Ecto neural progenitor cell (in vitro differentiated cells): ENCODE measurements at regions not wholly inside any gene's neighbourhood (a gene's known extent, or its start where the extent isn't known, plus 50 kb on each side); places are given as distances from the start of the nearest gene placed in this dataset.
"Not testable (repeated sequence)": the region's sequence is repeated elsewhere in the genome, so short reads cannot be mapped to it uniquely, and the experiment has no call there.

Experiments
- DNase-seq: peaks from one replicate; pipeline ENCODE4 v3.0.0-alpha.2; 2018; ENCODE audit warnings: low spot score

DNA sequence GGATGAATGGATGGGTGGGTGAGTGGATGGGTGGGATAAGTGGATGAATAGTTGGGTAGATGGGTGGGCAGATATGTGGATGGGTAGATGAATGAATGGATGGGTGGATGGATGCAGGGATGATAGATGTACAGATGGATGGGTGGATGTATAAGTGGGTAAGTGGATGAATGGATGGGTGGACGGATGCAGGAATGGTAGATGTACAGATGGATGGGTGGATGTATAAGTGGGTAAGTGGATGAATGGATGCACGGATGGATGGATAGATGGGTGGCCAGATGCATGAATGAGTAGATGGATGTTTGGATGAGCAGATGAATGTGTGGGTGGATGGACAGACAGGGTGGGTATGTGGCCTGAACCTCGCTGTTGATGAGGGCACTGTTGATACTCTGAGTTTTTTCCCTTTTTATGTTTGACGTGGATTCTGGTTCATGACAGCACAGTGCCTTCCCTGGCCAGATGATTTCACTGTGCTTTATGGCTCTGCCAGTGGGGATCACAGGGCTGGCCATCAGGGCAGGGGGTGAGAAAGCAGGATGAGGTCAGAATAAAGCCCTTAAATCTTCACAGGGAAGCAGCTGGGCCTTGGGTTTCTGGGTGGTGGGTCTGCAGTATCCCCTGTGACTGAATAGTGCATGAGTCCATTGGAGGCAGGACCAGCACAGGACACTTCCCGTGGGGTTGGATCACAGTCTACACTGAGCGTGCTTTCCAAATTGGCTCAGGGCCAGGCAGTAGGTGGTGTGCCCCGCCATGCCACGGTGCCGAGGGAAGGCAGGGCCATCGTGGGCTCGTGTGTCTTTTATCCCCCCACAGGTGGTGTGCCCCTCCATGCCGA is 213.2 kb downstream of the BANP start:
- not testable (repeated sequence) for DNase-seq

DNA sequence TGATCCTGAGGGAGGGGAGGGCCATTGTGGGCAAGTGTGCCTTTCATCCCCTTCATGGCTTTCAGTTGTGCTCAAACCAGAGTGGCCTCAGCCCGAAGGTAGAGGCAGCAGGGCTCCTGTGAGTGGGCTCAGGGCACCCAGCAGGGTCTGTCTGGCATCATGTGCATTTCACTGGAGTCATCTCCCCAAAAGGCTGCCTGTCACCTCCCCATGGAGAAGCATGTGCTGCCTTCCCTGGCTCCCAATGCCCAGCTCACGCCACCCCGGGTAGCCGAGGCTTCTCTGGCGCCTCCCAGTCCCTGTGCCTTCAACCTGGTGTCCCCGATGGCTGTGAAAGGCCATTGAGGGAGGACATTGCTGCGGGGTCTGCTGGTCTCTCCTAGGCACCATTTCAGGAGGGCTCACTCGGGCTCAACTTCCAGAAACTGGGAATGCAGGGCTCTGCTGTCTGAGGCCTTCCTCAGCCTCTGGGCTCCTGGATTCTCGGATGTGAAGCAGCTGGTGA is 213.9 kb downstream of the BANP start:
- DNase-seq: not testable (repeated sequence)

DNA sequence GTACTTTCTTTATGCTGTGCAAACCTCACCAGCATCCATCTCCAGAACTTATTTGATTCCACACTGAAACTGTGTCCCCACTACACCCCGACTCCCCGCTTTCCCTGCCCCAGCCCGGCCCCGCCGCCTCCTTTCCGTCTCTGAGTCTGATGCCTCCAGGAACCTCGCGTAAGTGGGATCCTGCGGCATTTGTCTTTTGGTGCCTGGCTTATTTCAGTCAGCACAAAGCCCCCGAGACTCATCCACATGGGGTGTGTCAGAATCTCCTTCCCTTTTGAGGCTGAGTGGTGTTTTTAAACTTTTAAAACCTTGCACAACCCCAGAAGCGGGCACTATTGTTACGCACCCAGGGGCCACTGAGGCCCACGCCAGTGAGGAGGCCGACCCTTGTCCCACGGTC is 214.4 kb downstream of the BANP start:
- not testable (repeated sequence) for DNase-seq

DNA sequence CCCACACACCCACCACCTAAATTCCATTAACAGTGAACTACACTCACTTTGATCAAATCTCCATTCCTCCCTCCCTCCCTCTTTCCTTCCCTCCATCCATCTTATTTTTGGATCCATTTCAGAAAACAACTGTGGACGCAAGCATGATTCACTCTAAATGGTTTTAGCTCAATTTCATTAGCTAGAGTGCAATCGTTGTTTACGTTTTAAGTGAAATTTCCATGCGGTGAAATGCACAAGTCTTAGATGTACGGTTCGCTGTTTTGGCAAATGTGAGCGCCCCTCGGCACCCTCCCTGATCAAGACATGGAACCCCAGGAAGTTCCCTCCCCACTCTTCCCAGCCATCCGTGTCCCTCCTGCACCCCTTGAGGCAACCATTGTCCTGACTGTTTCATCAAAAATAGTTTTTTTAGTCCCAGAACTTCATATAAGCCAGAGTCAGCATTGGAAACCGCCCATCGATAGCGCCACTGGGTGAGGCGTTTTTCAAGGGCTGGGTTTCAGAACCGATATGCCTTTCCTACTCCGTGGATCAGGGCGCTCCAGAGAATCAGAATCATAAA is 215.1 kb downstream of the BANP start:
- not testable (repeated sequence) for DNase-seq

DNA sequence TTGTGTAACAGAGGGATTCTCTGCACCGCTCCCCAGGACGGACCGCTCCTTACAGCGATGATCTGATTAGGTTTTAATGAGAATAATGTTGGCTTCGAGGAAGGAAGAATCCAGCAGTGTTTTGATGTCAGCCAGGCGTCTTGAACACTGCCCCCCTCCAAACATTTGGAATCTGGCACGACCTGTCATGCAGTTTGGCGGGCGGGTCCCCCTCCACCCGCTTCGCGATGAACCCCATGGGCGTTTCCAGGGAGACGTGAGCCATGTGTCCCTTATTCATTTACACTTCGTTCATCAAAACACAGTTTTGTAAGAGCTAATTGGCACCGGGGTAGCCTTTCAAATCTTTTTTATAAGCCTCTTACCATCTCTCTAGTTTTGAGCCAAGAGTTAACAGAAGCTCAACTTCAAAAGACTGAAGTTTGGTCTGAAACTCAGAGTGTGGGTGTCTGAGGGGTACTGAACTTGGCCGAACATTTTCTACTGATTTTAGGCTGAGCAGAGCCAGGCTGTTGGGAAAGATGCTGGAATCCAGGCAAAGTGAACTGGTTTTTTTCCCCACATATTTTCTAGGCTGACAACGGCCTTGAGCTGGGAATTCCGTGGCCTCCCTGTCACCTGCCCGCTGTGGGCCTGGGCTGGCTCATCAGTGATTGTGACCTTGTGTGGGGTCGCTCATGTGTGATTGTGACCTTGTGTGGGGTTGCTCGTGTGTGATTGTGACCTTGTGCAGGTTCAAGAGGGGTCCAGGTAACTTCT is 214.8 kb upstream of the ZNF469 start:
- DNase-seq: not testable (repeated sequence)

DNA sequence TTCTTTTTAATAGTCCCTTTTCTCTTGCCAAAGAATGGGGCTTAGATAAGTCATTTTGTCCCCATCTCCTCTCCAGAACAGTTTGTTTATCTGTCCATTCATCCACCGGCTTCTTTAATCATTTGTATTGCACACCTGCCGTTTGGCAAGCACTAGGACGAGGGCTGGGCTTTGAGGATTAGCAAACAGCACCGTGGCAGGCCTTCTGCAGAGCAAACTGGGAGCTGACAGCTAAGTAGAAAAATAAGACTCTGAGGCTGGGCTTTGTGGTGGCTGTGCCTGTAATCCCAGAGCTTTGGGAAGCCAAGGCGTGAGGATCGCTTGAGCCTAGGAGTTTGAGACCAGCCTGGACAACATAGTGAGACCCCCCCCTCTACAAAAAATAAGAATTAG is 214.2 kb upstream of the ZNF469 start:
- DNase-seq: not testable (repeated sequence)

DNA sequence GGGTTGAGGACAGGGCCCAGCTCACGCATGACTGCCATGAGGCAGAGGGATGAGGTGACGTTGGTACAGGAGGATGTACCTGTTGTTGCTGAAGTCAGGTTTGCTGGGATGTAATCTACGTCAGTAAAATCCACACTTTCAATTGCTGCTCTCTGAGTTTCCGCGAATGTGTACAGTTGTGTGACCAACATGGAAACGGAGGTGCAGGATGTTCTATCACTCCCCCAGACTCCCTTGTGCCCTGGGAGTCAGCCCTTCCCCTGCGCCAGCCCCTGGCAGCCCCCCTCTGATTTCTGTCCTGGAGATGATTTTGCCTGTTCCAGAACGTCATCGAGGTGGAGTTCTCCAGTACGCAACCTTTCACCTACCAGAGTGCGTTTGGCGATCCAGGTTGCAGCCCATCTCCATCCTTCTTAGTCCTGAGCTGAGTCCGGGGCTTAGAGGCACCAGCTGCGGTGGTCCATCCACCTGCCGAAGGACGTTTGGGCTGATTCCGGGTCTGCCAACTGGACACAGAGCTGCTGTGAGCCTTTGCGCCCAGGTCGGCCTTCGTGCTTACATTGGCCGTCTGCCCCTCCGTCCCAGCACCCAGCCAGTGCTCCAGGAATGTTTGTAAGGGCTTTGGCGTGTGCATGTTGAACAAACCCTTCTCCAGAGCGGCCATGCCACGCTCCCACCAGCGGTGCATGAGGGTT is 213.5 kb upstream of the ZNF469 start:
- not testable (repeated sequence) for DNase-seq

DNA sequence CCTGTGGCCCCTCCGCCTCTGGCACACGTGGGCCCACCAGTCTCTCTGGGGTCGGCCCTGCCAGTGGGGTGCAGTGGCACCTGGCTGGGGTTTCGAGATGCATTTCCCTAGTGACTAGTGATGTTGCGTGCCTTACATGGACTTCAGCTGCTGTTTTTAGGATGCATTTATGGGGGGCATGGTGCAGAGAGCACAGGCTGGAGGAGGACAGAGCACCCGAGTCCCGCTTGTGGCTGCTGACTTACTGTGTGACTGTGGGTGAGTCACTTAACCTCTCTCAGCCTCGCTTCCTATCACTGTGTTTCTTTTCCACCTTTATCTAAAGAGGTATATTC is 213.0 kb upstream of the ZNF469 start:
- not testable (repeated sequence) for DNase-seq

DNA sequence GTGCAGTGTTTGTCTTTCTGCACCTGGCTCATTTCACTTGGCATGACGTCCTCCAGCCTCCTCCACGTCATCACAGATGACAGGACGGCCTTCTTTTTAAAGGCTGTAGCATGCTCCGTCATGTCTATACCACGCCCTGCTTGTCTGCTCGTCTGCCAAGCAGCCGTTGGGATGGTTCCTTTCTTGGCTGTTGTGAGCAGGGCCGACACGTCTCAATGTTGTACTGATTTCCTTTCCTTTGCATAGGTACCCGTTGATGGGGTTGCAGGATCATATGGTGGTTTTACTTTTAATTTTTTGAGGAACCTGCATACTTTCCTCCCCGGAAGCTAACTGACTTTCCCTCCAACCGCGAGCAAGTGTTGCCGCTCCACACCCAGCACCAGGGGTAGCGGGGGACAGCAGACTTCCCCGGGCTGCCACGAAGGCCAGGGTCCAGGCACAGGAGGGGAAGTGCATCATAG is 212.2 kb upstream of the ZNF469 start:
- DNase-seq: no peak

DNA sequence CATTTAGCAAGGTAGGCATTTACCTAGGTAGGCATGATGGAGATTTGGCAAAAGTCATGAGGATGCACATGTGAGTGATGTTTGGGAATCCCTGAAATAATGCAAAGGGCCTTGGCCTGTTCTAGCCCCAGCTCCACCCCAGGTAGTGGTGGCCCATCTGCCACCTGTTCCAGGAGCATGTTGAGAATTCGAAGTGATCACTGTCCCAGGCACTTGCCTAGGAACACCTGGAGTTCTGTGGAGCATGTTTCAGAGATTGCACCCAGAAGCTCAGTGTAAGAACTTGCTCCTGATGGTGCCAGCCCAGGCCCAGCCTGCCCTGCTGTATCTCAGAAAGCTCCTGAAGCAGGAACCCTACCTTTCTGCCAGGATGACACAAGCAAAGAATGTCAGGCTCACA is 211.6 kb upstream of the ZNF469 start:
- DNase-seq: not testable (repeated sequence)

DNA sequence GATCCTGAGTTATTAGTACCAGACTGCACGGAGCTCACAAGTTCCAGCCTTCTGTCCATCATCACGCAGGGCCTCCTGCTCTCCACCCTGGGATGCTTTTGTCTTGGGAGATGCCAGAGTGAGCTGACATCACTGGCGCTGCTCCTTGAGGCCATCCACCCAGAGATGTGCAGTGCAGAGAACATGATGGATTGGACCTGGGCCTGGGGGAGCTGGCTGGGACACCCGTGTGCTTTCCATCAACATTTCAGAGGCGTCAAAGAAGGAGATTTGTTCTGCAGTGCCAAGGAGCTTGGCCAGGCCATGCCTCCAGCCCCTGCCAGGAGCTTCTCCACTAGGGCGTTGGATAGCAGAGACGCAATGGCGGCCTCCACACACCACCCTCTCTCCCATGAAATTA is 206.6 kb upstream of the ZNF469 start:
- DNase-seq: not testable (repeated sequence)

DNA sequence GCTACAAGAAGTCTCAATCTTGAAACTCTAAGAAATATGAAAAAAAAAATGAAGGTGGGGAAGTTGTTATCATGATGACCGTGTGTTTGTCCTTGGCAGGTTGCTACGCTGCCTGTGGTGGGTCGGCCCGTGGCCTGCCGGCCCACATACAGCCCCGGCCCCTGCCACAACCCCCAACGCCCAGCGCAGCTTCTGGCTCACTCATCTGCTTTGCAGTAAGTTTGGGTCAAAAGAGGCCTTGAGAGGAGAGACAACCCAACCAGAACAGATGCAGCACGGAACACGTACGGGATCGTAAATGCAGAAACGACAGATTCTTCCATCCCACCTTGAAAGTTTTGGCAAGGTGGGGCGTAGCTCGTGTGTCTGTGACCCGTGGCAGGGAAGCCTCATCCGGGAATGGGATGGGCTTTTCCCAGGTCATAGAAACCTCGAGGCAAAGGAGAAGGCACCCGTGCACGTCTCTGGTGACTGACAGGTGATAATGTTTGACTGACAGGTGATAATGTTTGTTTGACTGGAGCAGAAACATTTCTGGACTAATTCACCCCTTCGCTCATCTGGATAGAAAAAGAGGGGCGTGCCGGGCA is 206.1 kb upstream of the ZNF469 start:
- DNase-seq: not testable (repeated sequence)

DNA sequence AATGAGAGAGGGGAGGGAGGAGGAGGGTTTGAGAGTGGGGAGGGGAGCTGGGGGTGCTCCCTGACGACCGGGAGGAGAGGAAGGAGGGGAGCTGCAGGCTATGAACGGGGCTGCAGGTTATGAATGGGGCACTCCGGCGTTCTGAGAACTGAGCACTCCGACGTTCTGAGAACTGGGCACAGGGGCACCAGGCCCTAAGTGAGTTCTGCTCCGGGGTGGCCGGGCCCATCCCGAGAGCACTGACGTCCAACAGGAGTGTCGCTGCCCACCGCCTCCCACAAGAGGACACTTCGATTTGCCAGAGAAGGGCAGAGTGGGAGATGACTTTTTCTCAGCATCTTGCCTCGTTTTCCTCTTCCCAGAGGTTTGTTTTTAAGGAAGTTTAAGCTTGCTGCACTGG is 204.5 kb upstream of the ZNF469 start:
- DNase-seq: not testable (repeated sequence)

DNA sequence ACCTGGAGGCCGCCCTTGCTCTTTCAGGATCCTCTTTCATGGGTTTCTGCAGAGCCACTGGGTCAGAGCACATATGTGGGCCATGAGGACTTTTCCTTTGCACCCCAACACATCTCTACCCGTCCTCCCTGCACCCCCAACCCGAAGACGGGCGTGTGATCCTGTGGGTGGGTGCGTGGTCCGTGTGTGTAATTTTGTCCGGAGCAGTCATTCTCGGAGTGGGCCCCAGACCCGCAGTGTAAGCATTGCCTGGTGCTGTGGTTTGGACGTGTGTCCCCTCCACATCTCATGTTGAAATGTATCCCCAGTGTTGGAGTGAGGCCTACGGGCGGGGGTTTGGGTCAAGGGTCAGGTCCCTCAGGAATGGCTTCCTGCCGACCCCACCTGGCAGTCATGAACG is 203.9 kb upstream of the ZNF469 start:
- DNase-seq: not testable (repeated sequence)

DNA sequence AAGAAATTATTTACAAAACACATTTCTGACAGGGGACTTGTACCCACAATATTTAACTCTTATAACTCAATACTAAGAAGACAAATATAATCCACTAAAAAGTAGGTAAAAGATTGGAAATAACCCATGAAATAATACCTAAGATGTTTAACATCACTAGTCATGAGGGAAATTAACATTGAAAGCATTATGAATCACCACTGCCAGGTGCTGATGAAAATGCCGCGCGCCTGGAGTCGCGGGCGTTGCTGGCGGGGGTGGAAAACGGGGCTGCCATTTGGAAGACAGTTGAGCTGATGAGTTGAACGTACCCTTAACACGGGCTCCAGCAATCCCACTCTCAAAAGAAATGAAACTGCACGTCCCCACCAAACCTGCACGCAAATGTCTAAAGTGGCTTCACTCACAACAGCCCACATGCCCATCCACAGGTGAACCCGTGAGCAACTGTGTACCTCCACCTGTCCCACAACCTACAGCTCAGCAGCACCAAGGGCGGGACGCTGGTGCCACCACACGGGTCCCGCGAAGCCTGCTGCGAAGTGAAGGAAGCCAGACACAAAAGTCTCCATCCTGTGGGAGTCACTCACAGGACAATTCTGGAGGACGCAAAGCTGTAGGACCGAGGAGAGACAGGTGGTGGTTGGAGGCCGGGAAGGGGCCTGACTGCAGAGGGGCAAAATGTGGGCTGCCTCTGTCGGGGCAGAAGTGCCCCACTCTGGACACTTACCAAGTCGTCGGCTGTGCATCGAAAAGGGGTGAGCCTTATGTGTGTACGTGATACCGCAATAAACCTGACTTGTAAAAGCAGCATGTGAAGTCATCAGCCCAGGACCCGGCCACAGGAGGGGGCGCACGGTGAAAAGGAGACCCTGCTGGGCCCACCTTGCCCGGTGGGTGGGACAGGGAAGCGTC is 199.5 kb upstream of the ZNF469 start:
- not testable (repeated sequence) for DNase-seq

DNA sequence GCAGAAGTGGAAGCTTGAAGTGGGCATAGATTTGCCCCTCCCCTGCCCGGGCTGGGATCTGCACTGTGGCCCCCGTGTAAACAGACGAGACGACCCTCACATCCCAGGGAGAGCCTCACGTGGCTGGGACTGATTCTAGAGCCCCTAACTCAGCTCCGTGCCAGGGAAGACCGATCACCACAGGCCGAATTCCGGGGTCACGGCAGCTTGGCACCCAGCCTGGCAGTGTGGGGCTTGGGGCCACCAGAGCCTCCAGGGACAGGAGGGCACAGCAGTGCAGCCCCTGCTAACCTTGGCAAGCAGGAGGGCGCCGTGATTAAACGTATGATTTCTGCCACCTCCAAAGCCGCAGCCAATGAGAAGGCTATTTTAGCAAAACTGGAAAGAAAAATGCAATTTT is 198.7 kb upstream of the ZNF469 start:
- not testable (repeated sequence) for DNase-seq

DNA sequence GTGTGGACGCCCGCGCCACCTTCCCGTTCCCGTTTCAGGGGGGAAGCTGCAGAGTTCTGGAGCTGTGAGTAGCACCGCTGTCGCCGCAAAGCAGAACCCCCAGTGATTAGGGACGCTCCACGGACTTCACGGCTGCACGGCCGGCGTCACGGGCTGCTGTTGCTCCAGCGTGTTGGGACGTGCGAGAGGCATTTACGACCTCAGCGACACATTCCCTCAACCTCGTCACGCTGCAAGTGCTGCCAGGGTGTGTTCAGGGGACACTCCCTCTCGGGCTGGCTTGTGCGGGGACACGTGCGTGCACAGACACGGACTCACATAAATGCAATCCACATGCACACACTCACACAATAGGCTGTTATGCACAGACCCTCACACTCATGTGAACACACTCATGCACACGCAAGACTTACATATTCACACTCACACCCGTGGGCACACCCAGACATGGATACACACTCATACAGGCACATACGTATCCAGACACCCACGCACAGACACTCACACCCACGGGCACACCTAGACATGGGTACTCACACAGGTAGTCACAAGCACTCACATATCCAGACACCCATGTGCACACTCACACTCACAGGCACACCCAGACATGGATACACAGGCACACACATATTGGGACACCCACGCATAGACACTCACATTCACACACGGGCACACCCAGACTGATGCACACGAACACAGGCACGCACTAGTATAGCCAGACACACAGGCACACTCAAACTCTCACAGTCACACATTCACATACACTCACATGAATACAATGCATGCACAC is 198.0 kb upstream of the ZNF469 start:
- peak; percentile 28 for DNase-seq

DNA sequence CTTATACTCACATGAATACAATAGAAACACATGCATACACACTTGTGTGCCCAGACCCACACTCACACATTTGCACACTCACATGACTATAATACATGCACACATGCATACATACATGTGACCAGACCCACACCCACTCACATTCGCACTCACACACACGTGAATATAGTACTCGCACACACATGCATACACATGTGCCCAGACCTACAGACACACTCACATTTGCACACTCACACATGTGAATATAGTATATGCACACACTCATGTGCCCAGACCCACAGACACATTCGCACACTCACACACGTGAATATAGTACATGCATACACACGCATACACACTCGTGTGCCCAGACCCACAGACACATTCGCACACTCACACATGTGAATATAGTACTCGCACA is 197.4 kb upstream of the ZNF469 start:
- DNase-seq: peak; percentile 10

DNA sequence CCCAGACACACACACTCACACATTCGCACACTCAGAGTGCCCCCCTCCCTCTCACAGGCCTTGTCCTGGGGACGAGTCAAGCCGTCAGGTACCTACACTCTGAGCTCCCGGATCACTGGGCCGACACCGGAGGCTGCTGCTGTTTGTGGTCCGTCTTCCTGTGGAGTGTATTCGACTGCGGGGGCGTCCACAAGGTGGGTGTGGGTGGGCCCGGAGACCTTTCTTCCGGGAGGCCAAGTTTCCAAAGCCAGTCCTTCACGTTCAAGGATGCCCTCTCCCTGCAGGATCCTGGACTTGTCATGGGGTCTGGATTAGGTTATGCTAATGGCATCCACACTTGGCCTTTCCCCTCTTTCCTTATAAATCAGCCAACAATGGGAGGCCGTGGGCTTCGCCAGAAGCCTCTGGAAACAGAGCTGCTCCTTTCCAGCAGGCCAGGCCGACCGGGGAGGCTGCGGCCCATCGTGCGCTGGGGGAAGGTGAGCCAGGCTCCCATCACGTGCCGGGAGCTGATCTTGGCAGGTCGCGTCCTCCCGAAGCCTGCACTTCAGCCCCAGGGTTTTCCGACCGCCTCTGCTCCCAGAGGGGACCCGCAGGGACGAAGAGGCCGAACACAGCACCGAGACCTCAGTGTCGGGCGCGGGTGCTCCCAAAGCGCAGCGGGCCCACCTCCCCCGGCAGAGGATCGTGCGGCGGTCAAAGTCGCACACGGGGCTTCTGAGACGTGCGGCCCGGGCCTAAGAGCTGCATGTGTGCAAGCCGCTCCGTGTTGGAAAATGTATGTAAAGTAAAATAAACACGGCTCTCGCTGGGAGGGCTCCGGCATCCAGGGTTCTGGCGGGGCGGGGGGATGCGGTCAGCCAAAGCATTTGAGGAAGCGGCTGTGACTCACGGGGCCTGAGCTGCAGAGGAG is 196.5 kb upstream of the ZNF469 start:
- peak; percentile 25 for DNase-seq
